ENCODE measurements at regions not wholly inside any gene's neighbourhood (a gene's known extent, or its start where the extent isn't known, plus 50 kb on each side); places are given as distances from the start of the nearest gene placed in this dataset.

- Mint-ChIP-seq H3K27ac (no peak overlapping the region), H3K36me3 (ENCODE audit: low read depth) (no peaks in the 10 kb centered on the region), H3K4me3 (no peak overlapping the region), H3K4me1 (ENCODE audit: low read depth) (peaks cover 7% of the 10 kb centered on the region), H3K9me3 (no peaks in the 10 kb centered on the region), H3K27me3 (ENCODE audit: low read depth) (no peaks in the 10 kb centered on the region)
- DNase-seq (ENCODE audit: low spot score), result no peak
Measured at GRCh38 chr9:36450110-36450732, 50.2 kb upstream of the RNF38 start.
